UCSD-AML1 (cell line): ENCODE measurements at regions not wholly inside any gene's neighbourhood (a gene's known extent, or its start where the extent isn't known, plus 50 kb on each side); places are given as distances from the start of the nearest gene placed in this dataset.
"Not testable (repeated sequence)": the region's sequence is repeated elsewhere in the genome, so short reads cannot be mapped to it uniquely, and the experiment has no call there.

ENCODE experiments used
- DNase-seq: peaks from one replicate; lab custom pipeline; 2025; ENCODE audit not compliant: unreplicated experiment; lab: John Stamatoyannopoulos, UW

DNA sequence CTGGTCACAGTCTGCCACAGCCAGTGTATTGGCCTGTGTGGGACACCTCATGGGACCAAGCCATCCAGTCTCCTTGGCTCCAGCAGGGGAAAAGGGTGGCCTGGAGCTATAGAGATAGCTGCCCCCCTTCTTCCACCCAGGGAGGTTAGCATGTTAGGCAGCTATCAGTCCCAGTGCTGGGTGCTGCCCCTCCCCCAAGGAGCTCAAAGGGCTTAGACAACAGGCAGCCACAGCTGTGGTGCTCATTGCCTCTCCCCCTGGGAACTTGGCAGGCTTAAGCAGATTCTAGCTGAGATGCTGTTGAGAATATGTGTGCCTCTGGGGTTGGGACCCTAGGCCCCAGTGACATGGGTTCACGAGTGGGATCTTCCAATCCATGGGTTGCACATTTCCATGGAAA lies 226.0 kb upstream of the PTGER4 start:
- DNase-seq: no peak

DNA sequence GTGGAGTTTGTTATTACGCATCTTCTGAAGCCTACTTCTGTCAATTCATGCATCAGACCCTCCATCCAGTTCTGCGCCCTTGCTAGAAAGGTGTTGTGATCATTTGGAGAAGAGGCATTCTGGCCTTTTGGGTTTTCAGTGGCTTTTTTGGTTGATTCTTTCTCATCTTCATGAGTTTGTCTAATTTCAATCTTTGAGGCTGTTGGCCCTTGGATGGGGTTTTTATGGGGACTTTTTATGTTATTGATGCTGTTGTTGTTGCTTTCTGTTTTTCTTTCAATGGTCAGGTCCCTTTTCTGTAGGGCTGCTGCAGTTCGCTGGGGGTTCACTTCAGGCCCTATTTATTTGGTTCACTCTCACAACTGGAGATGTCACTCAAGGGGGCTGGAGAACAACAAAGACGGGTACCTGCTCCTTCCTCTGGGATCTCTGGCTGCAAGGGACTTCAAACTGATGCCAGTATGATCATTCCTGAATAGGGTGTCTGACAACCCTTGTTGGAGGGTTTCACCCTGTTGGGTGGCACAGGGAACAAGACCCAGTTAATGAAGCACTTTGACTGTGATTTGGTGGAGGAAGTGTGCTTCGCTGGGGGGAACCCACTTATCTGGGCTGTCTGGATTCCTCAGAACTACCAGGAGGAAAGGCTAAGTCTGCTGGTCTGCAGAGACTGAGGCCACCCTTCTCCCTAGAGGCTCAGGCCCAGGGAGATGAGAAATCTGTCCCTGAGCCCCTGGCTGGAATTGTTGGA lies 226.7 kb upstream of the PTGER4 start:
- DNase-seq: no peak

DNA sequence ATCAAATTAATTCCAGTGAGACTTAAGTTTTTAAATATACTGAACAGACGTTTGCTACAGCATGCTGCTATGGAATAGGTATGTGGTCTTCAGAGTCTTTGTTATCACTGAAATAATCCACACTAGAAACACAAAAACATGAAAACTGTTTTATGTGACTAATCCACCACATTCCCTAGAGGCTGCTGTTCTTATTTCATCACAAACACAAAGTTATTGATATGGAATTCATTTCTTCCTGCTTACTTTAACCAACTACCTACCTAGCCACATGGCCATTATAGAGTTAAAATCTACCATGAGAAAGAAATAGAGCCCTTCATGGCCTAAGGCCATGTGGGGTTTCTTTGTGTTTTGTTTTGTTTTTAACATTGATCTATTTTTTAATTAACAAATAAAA lies 232.3 kb upstream of the PTGER4 start:
- no peak for DNase-seq

DNA sequence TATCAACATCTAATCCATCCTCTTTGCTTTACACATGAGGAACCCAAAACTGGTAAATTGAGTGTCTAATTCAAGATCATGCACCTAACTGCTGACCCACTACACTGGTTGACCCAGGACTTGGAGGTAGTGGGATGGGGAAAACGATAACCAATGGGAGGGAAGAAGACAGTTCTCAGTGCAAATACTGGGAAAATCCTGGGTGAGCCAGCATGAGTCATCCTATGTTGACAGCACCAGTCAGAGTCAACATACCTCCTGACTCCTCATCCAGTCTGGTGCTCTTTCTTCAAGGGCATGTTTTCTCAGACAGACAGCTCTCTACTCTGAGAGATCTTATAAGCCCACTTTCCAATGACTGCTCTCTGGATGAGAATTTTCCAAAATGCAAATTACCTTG lies 232.8 kb upstream of the PTGER4 start:
- no peak for DNase-seq

DNA sequence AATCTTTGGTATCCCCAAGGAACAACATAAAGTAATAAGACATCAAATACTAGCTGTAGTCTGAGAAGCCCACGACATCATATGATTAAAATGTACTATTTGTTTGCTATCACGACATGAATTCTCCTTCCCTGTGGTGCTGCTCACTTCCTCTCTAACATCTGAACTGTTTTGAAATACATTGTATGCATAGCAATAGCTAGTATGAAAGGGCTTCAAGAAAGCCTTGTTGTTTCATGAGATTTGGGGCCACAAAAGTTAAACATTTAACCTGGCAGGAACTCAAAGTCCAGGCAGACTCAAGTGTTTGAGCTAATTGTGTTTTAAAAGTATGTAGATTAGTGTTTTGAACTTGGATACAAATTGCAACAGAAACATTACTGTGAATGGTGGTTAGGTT lies 237.4 kb upstream of the PTGER4 start:
- no peak for DNase-seq

DNA sequence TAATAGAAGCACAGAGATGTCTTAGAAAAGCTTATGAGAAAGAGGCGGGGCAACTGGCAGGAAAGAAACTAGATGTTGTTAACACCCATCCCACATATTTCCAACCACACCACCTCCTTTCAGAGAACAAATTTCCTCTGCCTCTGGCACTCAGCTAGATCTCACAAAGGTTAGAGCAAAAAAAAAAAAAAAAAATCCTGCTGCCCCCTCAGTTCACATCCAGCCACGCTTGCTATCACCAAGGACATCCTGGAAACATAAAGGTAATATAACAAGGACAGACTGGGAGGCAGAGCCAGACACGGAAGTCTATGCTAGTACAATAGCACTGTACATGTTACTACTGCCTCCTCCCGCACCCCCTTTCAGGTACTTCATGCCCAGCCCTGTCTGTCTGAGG lies 238.0 kb upstream of the PTGER4 start:
- DNase-seq: no peak

DNA sequence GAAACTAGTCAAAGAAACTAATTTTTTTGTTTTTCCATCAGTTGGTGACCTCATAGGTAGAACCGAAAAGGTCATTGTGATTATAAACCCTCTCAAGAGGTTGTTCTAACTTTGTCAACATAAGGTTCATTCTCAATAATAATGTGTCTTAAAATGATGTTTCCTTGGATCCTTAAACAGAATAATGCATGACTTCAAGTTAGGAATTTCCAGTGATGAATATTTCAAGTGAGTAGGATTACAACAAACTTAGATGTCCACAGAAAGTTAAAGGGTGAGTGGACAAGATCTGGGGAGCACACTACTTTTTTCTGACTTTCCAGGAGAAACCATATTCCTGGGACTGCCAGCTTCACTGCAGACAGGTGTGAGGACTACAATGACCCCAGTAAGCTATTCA lies 239.0 kb upstream of the PTGER4 start:
- no peak for DNase-seq

DNA sequence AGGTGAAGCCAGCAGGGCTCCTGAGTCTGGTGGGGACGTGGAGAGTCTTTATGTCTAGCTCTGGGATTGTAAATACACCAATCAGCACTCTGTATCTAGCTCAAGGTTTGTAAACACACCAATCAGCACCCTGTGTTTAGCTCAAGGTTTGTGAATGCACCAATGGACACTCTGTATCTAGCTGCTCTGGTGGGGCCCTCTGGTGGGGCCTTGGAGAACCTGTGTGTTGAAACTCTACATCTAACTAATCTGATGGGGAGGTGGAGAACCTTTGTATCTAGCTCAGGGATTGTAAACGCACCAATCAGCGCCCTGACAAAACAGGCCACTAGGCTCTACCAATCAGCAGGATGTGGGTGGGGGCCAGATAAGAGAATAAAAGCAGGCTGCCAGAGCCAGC lies 240.6 kb upstream of the PTGER4 start:
- not testable (repeated sequence) for DNase-seq

DNA sequence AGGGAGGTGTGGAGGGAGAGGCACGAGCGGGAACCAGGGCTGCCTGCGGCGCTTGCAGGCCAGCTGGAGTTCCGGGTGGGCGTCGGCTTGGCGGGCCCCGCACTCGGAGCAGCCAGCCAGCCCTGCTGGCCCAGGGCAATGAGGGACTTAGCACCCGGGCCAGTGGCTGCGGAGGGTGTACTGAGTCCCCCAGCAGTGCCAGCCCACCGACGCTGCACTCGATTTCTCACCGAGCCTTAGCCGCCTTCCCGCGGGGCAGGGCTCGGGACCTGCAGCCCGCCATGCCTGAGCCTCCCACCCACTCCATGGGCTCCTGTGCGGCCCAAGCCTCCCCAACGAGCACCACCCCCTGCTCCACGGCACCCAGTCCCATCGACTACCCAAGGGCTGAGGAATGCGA lies 241.1 kb upstream of the PTGER4 start:
- not testable (repeated sequence) for DNase-seq

DNA sequence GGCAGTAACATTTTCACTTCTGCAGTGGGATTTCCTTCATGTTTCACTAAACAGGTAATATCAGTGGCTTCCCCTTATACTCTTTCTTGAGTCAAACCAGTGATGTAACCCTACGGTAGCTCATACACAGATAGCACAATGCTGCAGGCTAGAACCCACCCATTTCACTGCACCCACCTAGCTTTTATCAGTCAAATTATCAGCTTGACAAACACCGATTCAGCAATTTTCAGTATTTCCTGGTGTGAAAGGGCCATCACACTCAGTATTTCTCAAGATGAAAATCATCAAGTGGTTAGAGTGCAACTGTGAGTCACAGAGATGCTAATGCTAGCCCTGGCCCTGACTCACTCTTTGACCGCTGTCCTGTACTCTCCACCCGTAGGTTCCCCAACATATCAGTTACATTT lies 242.3 kb upstream of the PTGER4 start:
- peak; percentile 22 for DNase-seq

DNA sequence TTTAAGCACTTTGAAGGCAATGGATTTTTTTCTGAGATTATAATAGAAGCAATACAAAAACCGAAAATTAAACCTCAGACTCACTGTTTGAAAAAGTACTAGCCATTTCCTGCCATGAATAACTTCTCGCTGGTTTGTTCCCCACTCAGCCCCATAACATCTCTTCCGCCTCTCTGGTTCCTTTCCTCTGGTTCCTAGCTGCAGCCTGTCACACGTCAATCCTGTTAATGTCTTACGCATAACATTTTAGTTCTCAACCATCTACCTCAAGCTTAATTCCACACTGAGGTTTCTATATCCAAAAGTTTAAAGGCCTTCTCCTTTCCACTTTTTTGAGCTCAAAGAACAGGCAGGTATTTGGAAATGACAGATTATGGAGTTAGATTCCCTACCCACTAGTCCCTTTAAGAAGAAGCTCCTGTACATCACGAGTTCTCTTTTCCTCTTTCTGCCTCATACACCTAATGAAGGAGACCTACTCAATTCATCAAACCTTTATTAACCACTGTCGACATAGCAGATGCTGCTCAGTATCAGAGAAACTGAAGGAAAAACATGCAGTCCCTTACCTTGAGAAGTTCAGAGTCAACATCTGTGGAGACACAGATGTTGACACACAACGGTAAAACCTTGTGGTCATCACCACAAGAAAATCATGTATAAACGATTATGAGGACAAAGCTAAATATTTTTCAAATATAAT lies 243.0 kb upstream of the PTGER4 start:
- no peak for DNase-seq

DNA sequence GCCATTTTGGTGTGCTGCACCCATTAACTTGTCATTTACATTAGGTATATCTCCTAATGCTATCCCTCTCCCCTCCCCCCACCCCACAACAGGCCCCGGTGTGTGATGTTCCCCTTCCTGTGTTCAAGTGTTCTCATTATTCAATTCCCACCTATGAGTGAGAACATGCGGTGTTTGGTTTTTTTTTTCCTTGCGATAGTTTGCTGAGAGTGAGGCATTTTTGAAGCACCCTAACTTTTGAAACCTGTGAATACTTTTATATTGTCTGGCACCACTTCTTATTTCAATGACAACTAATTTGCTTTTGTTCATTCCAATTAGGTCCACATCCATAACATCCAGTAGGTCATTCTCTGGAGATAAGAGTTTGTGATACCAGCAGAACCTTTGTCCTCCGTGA lies 244.0 kb upstream of the PTGER4 start:
- not testable (repeated sequence) for DNase-seq

DNA sequence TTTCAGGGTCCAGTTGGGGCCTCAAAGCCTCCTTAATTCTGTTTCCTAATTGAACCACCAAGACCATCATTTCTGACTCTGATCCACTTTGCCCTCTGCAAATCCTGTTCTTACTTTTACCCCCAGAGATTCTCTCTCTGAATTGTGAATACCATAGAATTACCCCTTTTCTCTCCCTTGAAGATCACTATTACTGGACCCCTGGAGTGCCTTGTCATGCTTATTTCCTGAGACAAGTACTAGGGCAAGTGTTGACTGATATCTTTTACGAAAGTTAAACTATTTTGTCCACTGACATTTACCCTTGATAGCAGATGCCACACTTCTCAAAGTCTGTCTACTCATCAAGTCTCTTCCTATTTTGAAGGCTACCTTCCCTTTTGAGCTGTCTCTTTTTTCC lies 246.9 kb upstream of the PTGER4 start:
- no peak for DNase-seq

DNA sequence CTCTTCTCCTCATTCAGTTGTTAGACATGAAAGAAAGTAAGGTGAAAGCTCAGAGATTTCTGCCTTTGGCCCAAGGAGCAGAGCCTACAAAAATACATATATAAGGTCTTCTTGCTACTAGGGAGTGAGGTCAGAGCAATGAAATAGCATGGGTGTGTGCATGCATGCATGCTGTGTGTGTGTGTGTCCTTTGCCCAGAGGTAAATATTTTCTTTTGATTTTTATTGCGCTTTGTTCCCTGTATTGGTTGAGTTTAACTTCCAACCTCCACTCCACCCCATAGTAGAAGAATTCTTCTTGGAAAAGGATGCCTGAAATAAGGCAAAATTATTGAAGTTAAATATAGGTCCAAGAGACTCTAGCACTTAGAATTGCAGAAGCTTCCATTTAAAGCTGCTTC lies 248.0 kb upstream of the PTGER4 start:
- no peak for DNase-seq

DNA sequence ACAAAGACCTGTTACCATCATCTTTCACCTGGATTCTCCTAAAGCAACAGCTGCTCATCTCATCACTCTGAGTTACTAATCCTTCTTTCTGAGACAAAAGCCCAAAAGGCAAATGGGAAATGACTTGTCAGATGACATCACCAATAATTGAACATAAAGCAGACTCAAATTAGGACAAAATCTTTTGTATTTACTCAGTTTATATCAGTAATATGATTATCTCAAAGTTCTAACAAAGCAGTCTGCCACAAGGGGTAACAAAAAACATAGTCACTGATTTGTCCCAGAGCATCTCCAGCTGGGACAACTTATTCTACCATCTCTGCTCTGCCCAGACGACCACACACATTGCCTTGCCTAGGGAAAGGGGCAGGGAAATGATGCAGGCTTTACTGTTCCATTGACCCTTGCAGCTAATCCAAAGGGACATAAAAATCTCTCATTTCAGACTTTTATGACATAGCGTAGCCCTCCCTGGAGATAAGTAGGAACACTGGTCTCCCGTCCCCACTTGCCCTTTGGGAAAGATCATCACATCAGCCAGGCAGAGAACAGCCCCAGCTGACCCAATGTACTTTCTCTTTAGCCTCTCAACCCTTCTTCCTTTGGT lies 249.5 kb upstream of the PTGER4 start:
- no peak for DNase-seq

DNA sequence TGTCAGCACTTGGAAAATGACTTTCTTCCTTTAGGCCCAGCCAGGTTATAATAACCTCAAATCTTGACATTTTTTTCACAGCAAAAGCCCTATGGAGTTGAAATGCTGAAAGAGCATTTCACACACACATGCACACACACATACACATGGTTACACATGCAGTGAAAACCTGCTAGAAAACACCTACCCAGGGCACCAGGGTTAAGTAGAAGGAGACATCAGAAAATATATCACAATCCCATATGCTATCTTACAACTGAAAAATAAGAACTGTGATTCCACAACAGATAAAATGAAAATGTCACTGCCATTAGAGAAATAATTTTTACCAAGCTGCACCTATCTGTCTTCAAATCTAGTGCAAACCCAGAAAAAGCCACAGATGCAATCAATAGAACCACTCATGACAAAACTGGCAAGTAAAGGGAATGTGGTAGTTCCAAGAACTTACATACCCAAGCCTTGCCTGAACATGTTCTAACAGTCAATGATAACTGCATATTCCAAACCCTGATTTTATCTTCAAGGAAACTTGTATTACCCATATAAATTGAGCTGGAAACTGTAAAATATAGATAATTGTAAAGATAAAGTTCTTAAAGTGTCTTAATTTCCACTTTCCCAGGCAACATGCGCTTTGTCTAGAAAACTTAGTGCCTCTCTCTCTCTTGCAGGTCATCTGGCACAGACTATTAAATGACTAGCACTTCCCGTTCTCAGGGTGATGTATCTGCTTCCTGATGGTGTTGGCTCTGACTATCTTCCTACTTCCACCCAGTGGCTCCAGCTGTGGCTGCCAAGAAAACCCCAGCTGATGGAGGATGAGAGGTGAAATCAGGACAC lies 250.2 kb upstream of the PTGER4 start:
- DNase-seq: peak; percentile 21

DNA sequence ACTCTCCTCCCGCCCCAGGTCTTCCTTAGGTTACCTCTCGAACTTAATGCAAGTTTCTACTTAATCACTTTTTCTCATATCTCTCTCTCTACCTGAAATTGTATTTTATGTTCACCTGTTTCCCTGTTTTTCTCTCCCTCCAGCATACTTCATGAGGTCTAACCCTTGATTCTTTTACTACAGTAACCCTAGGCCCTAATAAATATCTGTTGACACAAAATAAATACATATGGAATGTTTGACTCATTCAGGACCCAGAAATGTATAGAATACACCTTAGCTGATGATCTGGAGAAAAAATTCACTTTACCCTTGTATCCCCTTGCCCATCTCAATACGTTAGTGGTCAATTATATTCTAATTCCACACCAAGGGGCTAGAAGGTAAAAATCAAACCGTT lies 250.9 kb upstream of the PTGER4 start:
- no peak for DNase-seq

DNA sequence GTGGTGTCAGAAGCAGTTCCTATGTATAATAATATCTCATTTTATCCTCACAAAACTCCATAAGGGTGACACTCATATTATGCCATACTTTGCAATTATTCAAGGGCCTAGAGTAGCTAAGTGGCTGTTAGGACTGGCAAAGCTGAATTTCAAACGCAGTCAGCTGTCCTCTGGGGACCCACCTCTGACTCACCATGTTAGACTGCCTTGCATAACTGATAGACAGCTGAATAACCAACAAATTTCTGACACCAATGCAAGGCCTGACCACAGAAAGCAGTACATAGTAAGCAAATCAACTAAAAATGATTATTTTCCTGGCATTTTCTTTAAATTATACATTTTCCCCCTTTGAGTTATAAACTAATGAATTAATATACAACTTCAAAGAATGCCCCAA lies 251.6 kb upstream of the PTGER4 start:
- DNase-seq: no peak

DNA sequence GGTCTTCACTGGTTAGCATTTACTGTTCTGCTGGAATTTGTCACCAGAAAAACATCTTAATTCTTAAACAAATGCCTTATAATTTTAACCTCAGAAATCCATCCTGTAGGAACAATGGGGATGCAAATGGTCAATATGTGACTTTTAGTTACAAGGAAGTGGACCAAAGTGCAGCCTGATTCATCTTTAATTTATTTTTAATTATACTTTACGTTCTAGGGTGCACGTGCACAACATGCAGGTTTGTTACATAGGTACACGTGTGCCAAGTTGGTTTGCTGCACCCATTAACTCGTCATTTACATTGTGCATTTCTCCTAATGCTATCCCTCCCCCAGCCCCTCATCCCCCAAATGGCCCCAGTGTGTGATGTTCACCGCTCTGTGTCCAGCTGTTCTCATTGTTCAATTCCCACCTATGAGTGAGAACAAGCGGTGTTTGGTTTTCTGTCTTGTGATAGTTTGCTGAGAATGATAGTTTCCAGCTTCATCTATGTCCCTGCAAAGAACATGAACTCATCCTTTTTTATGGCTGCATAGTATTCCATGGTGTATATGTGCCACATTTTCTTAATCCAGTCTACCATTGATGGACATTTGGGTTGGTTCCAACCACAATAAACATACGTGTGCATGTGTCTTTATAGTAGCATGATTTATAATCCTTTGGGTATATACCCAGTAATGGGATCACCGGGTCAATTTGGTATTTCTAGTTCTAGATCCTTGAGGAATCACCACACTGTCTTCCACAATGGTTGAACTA lies 262.5 kb upstream of the PTGER4 start:
- not testable (repeated sequence) for DNase-seq

DNA sequence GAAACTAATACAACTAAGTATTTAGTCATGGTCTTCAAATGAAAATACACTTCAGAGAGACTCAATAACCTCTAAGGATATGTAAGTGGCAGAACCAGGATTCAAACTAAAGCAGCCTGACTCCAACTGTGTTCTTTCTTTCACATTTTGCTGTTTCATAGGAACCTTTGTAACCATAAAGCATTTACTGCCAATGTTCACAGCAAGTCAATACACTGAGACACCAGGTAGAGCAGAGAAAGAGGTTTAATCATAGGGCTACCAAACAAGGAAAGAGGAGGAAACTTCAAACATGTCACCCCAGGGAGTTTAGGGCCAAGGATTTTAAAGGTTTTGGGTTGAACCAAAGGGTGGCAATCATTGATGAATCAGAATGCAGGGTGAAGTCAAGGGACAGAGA lies 263.1 kb upstream of the PTGER4 start:
- DNase-seq: no peak

DNA sequence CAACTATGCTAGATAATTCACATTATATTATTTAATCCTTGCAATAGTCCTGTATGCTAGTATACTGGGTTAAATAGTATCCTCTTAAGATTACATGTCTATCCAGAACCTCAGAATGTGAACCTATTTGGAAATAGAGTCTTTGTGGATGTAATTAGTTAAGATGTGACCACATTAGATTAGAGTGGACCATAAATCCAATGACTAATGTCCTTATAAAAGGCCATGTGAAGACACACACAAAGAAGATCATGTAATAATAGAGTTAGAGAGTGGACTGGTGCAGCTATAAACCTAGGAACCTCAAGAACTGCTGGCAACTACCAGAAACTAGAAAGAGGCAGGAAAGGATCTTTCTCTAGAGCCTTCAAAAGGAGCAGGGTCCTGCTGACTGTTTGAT lies 263.6 kb upstream of the PTGER4 start:
- no peak for DNase-seq
